Kidney (tissue), 13 donors: ENCODE measurements at regions not wholly inside any gene's neighbourhood (a gene's known extent, or its start where the extent isn't known, plus 50 kb on each side); places are given as distances from the start of the nearest gene placed in this dataset.

Source experiments
- DNase-seq, 5 donors: peaks; one replicate each; pipeline ENCODE4 v3.0.0-alpha.2; 2013 to 2020
- FAIRE-seq: peaks from 2 replicates; lab custom pipeline; 2012; peaks lifted over from hg19 to GRCh38; lab: Jason Lieb, UNC
- H3K27ac ChIP-seq, 2 donors: one replicate each; pipeline ENCODE4 v1.7.0; 2013; ENCODE audit warnings: low read depth in 2 of 2, low read length in 2 of 2, inconsistent platforms in 1 of 2
- H3K27me3 ChIP-seq: one replicate; pipeline ENCODE4 v1.7.1; 2013; ENCODE audit warnings: low read length, inconsistent platforms; ENCODE audit not compliant: control insufficient read depth, insufficient read depth
- H3K36me3 ChIP-seq, 3 donors: one replicate each; pipeline versions ENCODE4 v1.7.0 to v1.7.1; 2013; ENCODE audit warnings: low read length in 3 of 3, control low read depth in 1 of 3, inconsistent platforms in 1 of 3; ENCODE audit not compliant: insufficient read depth in 3 of 3, control insufficient read depth in 2 of 3
- H3K4me1 ChIP-seq, 3 donors: one replicate each; pipeline versions ENCODE4 v1.7.0 to v1.7.1; 2013; ENCODE audit warnings: low read length in 3 of 3, inconsistent platforms in 1 of 3, low read depth in 1 of 3; ENCODE audit not compliant: control insufficient read depth in 2 of 3, insufficient read depth in 2 of 3
- H3K4me3 ChIP-seq, 3 donors: one replicate each; pipeline versions ENCODE4 v1.7.0 to v1.8.1; 2013; ENCODE audit warnings: low read length in 3 of 3, control low read depth in 1 of 3, inconsistent platforms in 1 of 3
- H3K9ac ChIP-seq, 3 donors: one replicate each; pipeline versions ENCODE4 v1.7.0 to v1.7.1; 2013; ENCODE audit warnings: low read length in 3 of 3, control low read depth in 1 of 3, inconsistent platforms in 1 of 3
- H3K9me3 ChIP-seq, 3 donors: one replicate each; pipeline versions ENCODE4 v1.7.0 to v1.7.1; 2013; ENCODE audit warnings: low read length in 3 of 3, control low read depth in 1 of 3, inconsistent platforms in 1 of 3; ENCODE audit not compliant: control insufficient read depth in 2 of 3, insufficient read depth in 1 of 3
- intact Hi-C: fragments of 100-400 bp; cut with DNase I; formaldehyde crosslinking; loops from one replicate; pipeline ENCODE4 v1.11.1; 2022
- TF ChIP-seq, protein P1 (sequence below): IDR thresholded peaks from 3 replicates; pipeline ENCODE4 v1.5.1; 2012; ENCODE audit warnings: mild to moderate bottlenecking, moderate library complexity, borderline replicate concordance; ENCODE audit not compliant: insufficient read depth; ENCODE audit errors: extremely low read depth
- donor health status: control.
- donor health status: control.
- donor health status: control.
- donor health status: control.
- donor health status: control.
- donor health status: DM: yes; HTN: yes; CAD: no.
- donor health status: Normal renal cell carcinoma (clear cell type).

GRCh38 chr18:78612318-78612717 lies 367.3 kb upstream of the SALL3 start:
- intact Hi-C loops: no loop called here
- Histone ChIP-seq H3K27me3 (no peaks in the 10 kb centered on the region), H3K36me3 (no peaks in the 10 kb centered on the region), H3K9me3 (peaks cover 0 to 7% (median 2%) of the 10 kb centered on the region in 3 donors), H3K4me3 (no peak overlapping the region), H3K27ac (no peak overlapping the region), H3K4me1 (no peaks in the 10 kb centered on the region), H3K9ac (no peak overlapping the region)
- DNase-seq (no peak), FAIRE-seq (no peak)
- TF ChIP-seq, protein P1, sequence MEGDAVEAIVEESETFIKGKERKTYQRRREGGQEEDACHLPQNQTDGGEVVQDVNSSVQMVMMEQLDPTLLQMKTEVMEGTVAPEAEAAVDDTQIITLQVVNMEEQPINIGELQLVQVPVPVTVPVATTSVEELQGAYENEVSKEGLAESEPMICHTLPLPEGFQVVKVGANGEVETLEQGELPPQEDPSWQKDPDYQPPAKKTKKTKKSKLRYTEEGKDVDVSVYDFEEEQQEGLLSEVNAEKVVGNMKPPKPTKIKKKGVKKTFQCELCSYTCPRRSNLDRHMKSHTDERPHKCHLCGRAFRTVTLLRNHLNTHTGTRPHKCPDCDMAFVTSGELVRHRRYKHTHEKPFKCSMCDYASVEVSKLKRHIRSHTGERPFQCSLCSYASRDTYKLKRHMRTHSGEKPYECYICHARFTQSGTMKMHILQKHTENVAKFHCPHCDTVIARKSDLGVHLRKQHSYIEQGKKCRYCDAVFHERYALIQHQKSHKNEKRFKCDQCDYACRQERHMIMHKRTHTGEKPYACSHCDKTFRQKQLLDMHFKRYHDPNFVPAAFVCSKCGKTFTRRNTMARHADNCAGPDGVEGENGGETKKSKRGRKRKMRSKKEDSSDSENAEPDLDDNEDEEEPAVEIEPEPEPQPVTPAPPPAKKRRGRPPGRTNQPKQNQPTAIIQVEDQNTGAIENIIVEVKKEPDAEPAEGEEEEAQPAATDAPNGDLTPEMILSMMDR: no peak

GRCh38 chr18:78612801-78613200 lies 366.8 kb upstream of the SALL3 start:
- no peak for DNase-seq
- no peak overlapping the region for H3K9ac ChIP-seq

GRCh38 chr18:78618726-78619125 lies 360.9 kb upstream of the SALL3 start:
- Histone ChIP-seq H3K9me3 (peaks cover 0 to 7% (median 2%) of the 10 kb centered on the region in 3 donors), H3K9ac (no peak overlapping the region), H3K27ac (no peak overlapping the region), H3K36me3 (no peaks in the 10 kb centered on the region), H3K4me3 (no peak overlapping the region), H3K4me1 (no peaks in the 10 kb centered on the region), H3K27me3 (no peaks in the 10 kb centered on the region)
- intact Hi-C loops: no loop called here
- TF ChIP-seq, protein P1: no peak
- FAIRE-seq (no peak), DNase-seq (no peak)

More at GRCh38 chr18:78612801-78613200, 366.8 kb upstream of the SALL3 start:
- H3K27me3 ChIP-seq: no peaks in the 10 kb centered on the region
- TF ChIP-seq, protein P1: no peak
- intact Hi-C loops: no loop called here
- FAIRE-seq: no peak
- no peaks in the 10 kb centered on the region for H3K36me3 ChIP-seq
- no peak overlapping the region for H3K27ac ChIP-seq
- no peaks in the 10 kb centered on the region for H3K4me1 ChIP-seq
- peaks cover 0 to 7% (median 2%) of the 10 kb centered on the region in 3 donors for H3K9me3 ChIP-seq
- H3K4me3 ChIP-seq: no peak overlapping the region

DNA sequence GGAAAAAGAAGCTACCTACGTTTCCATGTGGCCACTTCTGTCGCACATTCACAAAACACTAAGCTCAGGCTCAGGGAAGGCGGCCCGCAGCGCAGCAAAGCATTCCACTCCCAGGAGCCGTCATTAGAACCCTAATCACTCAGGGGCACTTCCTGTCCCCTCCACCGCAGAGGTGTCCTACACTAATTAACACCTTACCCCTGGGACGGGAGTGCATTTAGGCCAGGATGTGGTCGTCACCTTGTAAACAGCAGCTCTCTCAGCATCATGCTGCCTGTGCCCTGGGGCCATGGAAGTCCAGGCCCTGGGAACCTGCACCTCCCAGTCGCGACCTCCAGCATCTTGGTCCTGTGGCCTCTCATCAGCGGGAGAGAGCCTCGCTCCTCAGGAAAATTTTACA lies 359.8 kb upstream of the SALL3 start:
- Histone ChIP-seq H3K4me3 (no peak overlapping the region), H3K9ac (no peak overlapping the region), H3K36me3 (no peaks in the 10 kb centered on the region), H3K27me3 (no peaks in the 10 kb centered on the region), H3K9me3 (peaks cover 0 to 7% (median 2%) of the 10 kb centered on the region in 3 donors), H3K27ac (no peak overlapping the region), H3K4me1 (no peaks in the 10 kb centered on the region)
- TF ChIP-seq, protein P1: no peak
- intact Hi-C loops: no loop called here
- FAIRE-seq (no peak), DNase-seq (no peak)
